IPS-15b (cell line): ENCODE measurements at regions not wholly inside any gene's neighbourhood (a gene's known extent, or its start where the extent isn't known, plus 50 kb on each side); places are given as distances from the start of the nearest gene placed in this dataset.

Experiments used
- H3K27me3 ChIP-seq: one replicate; pipeline ENCODE4 v1.6.1; 2013; ENCODE audit warnings: low read length; ENCODE audit not compliant: control insufficient read depth, insufficient read depth
- H3K36me3 ChIP-seq: one replicate; pipeline ENCODE4 v1.6.1; 2013; ENCODE audit warnings: low read length; ENCODE audit not compliant: control insufficient read depth, insufficient read depth
- H3K4me1 ChIP-seq: one replicate; pipeline ENCODE4 v1.6.1; 2013; ENCODE audit warnings: mild to moderate bottlenecking, low read length; ENCODE audit not compliant: control insufficient read depth, insufficient read depth
- H3K4me3 ChIP-seq: one replicate; pipeline ENCODE4 v1.5.1; 2013; ENCODE audit warnings: low read depth, low read length
- H3K9ac ChIP-seq: one replicate; pipeline ENCODE4 v1.6.1; 2013; ENCODE audit warnings: low read depth, mild to moderate bottlenecking, low read length
- H3K9me3 ChIP-seq: one replicate; pipeline ENCODE4 v1.6.1; 2013; ENCODE audit warnings: mild to moderate bottlenecking, low read length; ENCODE audit not compliant: control insufficient read depth, insufficient read depth

DNA sequence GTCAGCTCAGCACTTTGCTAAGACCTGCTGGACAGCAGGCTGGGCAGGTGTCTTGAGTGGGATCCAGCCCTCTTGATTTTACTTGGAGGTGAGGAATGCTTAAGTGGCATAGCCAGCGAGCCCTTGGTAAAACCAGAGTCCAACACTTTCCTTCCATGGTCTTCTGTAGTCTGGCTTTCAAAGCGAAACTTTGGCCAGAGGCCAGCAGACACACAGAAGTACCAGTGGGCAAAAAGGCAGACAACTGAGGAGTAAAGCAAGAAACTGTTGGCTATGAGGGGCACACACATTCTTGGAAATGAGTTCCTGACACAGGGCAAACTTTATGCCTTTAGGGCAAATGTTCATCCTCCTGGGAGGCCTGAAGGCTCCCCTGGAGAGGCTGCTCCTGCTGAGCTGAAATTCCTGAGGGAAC, 281.0 kb upstream of the POU3F1 start:
- H3K4me3 ChIP-seq = no peak overlapping the region
- peaks cover 3% of the 10 kb centered on the region for H3K36me3 ChIP-seq
- no peak overlapping the region for H3K9ac ChIP-seq
- H3K9me3 ChIP-seq = no peaks in the 10 kb centered on the region
- H3K27me3 ChIP-seq = no peaks in the 10 kb centered on the region
- H3K4me1 ChIP-seq = no peaks in the 10 kb centered on the region

DNA sequence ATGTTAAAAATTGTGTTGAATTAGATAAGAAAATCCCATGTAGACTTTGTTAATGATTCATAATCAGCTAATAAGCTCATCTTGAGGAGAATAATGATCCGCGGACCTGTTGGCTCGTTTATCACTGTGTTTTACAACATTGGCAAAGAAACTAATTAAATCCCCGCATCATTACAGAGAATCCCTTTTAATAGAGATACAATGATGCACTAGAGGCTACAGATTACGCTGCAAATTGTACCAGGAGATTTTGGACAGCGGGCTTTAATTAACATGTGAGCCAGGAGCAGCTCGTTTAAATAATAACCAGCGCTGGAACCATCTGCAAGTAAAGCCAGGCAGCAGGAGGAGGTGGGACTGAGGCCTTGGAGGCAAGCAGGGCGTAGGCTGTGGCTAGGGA, 280.3 kb upstream of the POU3F1 start:
- Histone ChIP-seq H3K9me3 (no peaks in the 10 kb centered on the region), H3K36me3 (peaks cover 3% of the 10 kb centered on the region), H3K4me3 (no peak overlapping the region), H3K4me1 (no peaks in the 10 kb centered on the region), H3K9ac (no peak overlapping the region), H3K27me3 (no peaks in the 10 kb centered on the region)

DNA sequence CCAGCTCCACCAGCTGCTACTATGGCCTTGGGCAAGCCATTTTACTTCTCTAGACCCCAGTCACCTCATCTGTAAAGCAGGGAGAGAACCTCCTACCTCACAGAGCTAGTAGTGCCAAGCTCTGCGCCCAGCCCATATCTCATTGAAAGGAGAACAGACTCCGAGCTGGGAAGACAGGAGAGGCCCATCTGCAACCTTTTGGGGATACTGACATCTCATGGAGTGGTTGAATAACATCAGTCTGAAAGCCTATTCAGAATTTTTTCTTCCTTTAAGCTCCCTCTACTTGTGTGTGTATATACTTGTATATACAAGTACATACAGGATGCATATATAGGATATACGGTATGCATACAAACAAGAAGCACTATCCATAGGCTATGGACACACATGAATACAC, 279.5 kb upstream of the POU3F1 start:
- Histone ChIP-seq H3K4me1 (no peaks in the 10 kb centered on the region), H3K27me3 (no peaks in the 10 kb centered on the region), H3K4me3 (no peak overlapping the region), H3K9ac (no peak overlapping the region), H3K9me3 (no peaks in the 10 kb centered on the region), H3K36me3 (peaks cover 3% of the 10 kb centered on the region)

DNA sequence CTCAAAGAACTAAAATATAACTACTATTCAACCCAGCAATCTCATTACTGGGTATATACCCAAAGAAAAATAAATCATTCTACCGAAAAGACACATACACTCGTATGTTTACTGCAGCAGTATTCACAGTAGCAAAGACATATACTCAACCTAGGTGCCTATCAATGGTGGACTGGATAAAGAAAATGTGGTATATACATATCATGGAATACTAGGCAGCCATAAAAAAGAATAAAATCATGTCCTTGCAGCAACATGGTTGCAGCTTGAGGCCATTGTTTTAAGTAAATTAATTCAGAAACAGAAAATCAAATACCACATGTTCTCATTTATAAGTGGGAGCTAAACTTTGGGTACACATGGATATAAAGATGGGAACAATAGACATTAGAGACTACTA, 266.2 kb upstream of the POU3F1 start:
- Histone ChIP-seq H3K4me3 (no peak overlapping the region), H3K27me3 (no peaks in the 10 kb centered on the region), H3K36me3 (no peaks in the 10 kb centered on the region), H3K4me1 (no peaks in the 10 kb centered on the region), H3K9ac (no peak overlapping the region), H3K9me3 (no peaks in the 10 kb centered on the region)

DNA sequence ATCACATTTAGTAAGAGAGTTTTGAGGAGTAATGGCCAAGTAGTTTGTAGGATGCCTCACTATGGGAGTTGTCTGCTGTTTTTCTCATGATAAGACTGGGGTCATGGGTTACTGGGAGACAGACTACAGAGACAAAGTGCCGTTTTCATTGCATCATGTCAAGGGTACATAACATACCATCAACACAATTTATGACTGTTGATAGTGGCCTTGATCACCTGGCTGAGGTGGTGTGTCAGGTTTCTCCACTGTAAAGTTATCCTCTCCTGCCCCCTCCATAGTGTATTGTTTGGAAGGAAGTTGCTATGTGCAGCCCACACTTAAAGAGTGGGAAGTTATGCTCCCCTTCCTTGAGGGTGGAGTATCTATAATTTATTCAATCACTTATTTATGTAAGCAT, 263.5 kb upstream of the POU3F1 start:
- Histone ChIP-seq H3K27me3 (no peaks in the 10 kb centered on the region), H3K9ac (no peak overlapping the region), H3K9me3 (no peaks in the 10 kb centered on the region)

DNA sequence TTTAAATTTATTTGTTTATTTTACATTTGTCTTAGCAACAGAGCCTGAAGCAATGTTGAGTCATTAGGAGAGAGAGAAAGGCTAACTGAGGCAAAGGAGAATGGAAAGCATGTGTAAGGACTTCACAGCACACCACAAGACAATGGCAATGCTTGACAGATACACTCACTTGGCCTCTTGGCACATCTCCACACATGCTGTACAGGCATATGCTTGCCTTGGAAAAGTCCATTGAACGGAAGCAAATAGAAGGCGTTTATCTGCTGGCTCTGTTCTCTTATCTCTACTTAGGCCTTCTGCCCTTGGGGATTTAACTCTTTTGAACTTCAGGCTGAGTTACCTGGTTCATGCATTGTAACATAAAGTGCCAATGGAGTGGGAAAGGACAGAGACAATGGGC, 262.2 kb upstream of the POU3F1 start:
- Histone ChIP-seq H3K9ac (no peak overlapping the region), H3K4me1 (no peaks in the 10 kb centered on the region), H3K4me3 (no peak overlapping the region), H3K36me3 (no peaks in the 10 kb centered on the region), H3K27me3 (no peaks in the 10 kb centered on the region), H3K9me3 (no peaks in the 10 kb centered on the region)

More for the DNA sequence above, 263.5 kb upstream of the POU3F1 start:
- Histone ChIP-seq H3K4me1 (no peaks in the 10 kb centered on the region), H3K36me3 (no peaks in the 10 kb centered on the region), H3K4me3 (no peak overlapping the region)

DNA sequence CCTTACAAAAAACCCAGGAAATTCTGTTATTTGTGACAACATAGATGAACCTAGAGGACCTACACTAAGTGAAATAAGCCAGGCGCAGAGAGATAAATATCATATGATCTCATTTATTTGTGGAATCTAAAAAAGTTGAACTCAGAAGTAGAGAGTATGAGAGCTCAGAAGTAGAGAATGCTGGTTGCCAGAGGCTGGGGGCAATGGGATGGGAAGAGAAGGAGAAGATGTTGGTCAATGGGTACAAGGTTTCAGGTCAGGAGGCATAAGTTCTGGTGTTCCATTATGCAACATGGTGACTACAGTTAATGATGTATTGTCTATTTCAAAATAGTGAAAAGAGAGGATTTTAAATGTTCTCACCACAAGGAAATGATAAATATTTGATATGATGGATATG, 259.1 kb upstream of the POU3F1 start:
- Histone ChIP-seq H3K9me3 (no peaks in the 10 kb centered on the region), H3K27me3 (no peaks in the 10 kb centered on the region), H3K36me3 (no peaks in the 10 kb centered on the region), H3K4me1 (no peaks in the 10 kb centered on the region), H3K4me3 (no peak overlapping the region), H3K9ac (no peak overlapping the region)

DNA sequence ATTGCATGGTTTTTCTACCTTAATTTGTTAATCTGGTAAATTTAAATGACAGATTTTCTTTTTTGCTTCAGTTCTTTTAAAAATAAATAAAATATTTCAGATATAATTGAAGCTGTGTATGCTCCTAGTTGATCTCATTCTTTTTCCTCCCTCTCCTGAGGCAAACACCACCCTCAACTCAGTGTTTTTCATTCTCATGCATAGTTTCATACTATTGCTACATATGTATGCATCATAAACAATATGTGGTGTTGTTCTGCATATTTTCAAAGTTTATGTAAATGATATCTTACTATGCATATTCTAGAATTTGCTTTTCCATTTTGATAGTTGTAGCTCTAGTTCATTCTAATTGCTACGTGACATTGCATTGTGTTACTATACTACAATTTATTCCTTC, 257.2 kb upstream of the POU3F1 start:
- H3K4me3 ChIP-seq = no peak overlapping the region
- H3K36me3 ChIP-seq = no peaks in the 10 kb centered on the region
- no peaks in the 10 kb centered on the region for H3K4me1 ChIP-seq
- no peaks in the 10 kb centered on the region for H3K9me3 ChIP-seq
- H3K9ac ChIP-seq = no peak overlapping the region
- no peaks in the 10 kb centered on the region for H3K27me3 ChIP-seq

DNA sequence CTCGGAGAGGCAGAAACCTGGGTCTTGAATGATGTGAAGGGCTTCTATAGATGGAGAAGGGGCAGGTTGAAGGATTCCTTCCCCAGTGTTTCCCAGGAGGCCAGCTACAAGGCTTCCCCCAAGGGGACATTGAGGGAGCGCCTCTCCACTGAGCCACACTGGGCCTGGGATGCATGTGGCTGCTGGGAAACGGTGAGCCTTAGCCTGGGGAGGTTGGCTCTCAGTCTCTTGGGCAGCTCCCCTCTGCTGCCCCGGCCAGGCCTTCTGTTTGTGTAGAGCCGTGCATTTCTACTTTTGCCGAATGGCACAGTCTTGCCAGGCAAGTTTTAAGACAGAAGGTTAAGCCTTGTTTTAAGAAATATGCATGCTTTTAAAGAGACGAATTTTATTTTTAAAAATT, 254.4 kb upstream of the POU3F1 start:
- Histone ChIP-seq H3K4me1 (no peaks in the 10 kb centered on the region), H3K9me3 (no peaks in the 10 kb centered on the region), H3K27me3 (no peaks in the 10 kb centered on the region), H3K36me3 (no peaks in the 10 kb centered on the region), H3K4me3 (no peak overlapping the region), H3K9ac (no peak overlapping the region)

DNA sequence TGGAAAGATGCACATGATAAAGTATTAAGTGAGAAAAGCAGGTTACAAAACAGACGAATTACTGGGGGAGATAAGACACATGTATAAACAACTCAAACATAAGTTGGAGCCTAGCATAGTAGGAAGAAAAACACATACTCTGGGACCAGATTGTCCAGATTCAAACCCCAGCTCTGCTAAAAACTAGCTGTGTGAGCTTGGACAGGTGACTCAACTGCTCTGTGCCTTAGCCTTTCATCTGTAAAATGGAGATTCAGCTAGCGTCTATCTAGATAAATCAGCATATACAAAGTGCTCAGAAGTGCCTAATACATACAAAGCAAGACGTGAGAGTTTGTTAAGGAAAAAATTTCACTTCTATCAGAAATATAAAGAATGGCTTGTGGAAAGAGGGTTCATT, 254.0 kb upstream of the POU3F1 start:
- no peaks in the 10 kb centered on the region for H3K4me1 ChIP-seq
- no peaks in the 10 kb centered on the region for H3K27me3 ChIP-seq
- H3K36me3 ChIP-seq = no peaks in the 10 kb centered on the region

DNA sequence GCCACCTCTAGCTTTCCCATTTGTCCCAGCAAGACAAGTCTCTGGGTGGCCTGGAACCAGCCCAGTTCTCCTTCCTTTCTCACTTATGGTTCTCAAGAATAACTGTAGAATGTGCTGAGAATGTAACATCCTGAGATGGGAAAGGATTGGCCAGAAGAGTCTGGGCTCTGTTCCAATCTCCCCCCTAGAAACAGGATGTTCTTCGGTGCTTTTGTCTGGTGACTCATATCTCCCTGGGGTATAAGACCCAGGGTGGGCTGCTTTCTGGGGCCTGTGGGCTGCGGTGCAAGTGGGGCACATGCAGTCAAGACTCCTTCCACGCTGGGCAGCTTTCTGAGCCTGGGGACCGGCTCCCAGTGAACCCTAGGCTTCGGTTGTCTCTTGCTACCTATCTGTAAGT, 251.2 kb upstream of the POU3F1 start:
- no peaks in the 10 kb centered on the region for H3K27me3 ChIP-seq
- H3K4me1 ChIP-seq = no peaks in the 10 kb centered on the region
- no peak overlapping the region for H3K9ac ChIP-seq
- H3K36me3 ChIP-seq = no peaks in the 10 kb centered on the region
- H3K9me3 ChIP-seq = no peaks in the 10 kb centered on the region
- no peak overlapping the region for H3K4me3 ChIP-seq

More for the DNA sequence above, 254.0 kb upstream of the POU3F1 start:
- no peaks in the 10 kb centered on the region for H3K9me3 ChIP-seq
- H3K4me3 ChIP-seq = no peak overlapping the region
- H3K9ac ChIP-seq = no peak overlapping the region

DNA sequence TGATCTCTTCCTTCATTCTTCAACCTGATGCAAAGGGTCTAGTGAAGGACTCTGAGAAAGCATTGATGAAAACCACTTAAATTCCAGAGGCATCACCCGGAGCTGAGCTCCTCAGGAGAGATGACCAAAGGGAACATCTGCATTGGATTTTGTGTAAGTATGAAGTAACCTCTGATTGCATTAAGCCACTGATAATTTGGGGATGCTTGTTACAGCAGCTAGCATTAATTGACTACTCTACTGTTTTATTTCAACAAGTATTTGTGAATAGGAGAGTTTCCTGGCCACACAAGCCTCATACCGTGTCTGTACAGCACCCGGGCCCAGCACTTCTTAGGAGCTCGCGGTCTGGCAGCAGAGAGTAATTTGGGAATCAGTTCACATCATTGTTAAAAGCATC, 250.7 kb upstream of the POU3F1 start:
- no peak overlapping the region for H3K9ac ChIP-seq
- H3K4me3 ChIP-seq = no peak overlapping the region
- H3K4me1 ChIP-seq = peaks cover 3% of the 10 kb centered on the region
- H3K36me3 ChIP-seq = no peaks in the 10 kb centered on the region
- no peaks in the 10 kb centered on the region for H3K9me3 ChIP-seq
- H3K27me3 ChIP-seq = no peaks in the 10 kb centered on the region

DNA sequence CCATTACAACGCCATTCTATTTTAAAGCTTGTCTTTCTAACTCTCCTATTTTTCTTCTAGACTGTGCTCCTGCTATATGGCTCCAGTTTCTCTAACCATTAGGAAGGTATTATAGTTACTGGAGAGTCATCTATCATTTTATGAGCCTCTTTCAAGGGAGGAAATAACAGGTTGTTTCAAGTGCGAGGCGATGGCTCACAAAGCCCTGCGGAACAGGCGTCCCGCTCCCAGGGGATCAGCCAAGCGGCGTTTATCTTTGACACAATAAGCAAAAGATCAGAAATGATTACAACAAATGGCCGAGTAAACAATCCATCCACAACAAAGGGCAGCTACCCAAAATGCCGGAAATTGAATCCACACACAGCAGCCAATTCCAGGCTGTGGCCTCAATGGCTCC, 249.5 kb upstream of the POU3F1 start:
- Histone ChIP-seq H3K27me3 (no peaks in the 10 kb centered on the region), H3K36me3 (no peaks in the 10 kb centered on the region), H3K4me3 (no peak overlapping the region), H3K9ac (no peak overlapping the region), H3K9me3 (no peaks in the 10 kb centered on the region), H3K4me1 (peaks cover 9% of the 10 kb centered on the region)
